NT2/D1 (cell line): ENCODE measurements at regions not wholly inside any gene's neighbourhood (a gene's known extent, or its start where the extent isn't known, plus 50 kb on each side); places are given as distances from the start of the nearest gene placed in this dataset.

ENCODE experiments used
- DNase-seq: peaks from one replicate; pipeline ENCODE4 v3.0.0-alpha.2; 2011; ENCODE audit warnings: low read depth, low spot score
- H3K27me3 ChIP-seq: 2 replicates; pipeline ENCODE4 v1.6.0; 2011; ENCODE audit warnings: mild to moderate bottlenecking; ENCODE audit not compliant: insufficient read length, insufficient read depth
- H3K36me3 ChIP-seq: 2 replicates; pipeline ENCODE4 v1.6.1; 2011; ENCODE audit warnings: mild to moderate bottlenecking, low read length, mixed read lengths; ENCODE audit not compliant: insufficient read depth, insufficient read length
- H3K4me1 ChIP-seq: 2 replicates; pipeline ENCODE4 v1.5.1; 2011; ENCODE audit not compliant: insufficient read depth, insufficient read length
- H3K4me3 ChIP-seq: 2 replicates; pipeline ENCODE4 v1.5.1; 2011; ENCODE audit warnings: low read depth; ENCODE audit not compliant: insufficient read length
- H3K9ac ChIP-seq: 2 replicates; pipeline ENCODE4 v1.6.0; 2011; ENCODE audit warnings: low read depth; ENCODE audit not compliant: insufficient read length
- H3K9me3 ChIP-seq: 2 replicates; pipeline ENCODE4 v1.5.1; 2011; ENCODE audit warnings: mild to moderate bottlenecking, low read length; ENCODE audit not compliant: insufficient read depth
- SUZ12 ChIP-seq: IDR thresholded peaks from 2 replicates; pipeline ENCODE4 v1.6.1; 2011; ENCODE audit not compliant: insufficient read length, insufficient read depth; ENCODE audit errors: extremely low read depth
- YY1 ChIP-seq: IDR thresholded peaks from 2 replicates; pipeline ENCODE4 v1.6.1; 2011; ENCODE audit not compliant: insufficient read length, insufficient read depth
- ZNF274 ChIP-seq: IDR thresholded peaks from 2 replicates; pipeline ENCODE4 v1.6.1; 2011; ENCODE audit warnings: mild to moderate bottlenecking, low read depth, low read length

- Histone ChIP-seq H3K4me1 (no peaks in the 10 kb centered on the region), H3K36me3 (no peaks in the 10 kb centered on the region), H3K9ac (no peak overlapping the region), H3K27me3 (no peaks in the 10 kb centered on the region), H3K9me3 (no peaks in the 10 kb centered on the region), H3K4me3 (no peak overlapping the region)
- no peak for DNase-seq
- TF ChIP-seq SUZ12 = no peak
Observed at GRCh38 chr7:16061630-16062029, 359.7 kb downstream of the CRPPA start.

GRCh38 chr7:16061011-16061410 is 360.3 kb downstream of the CRPPA start:
- TF ChIP-seq ZNF274 (no peak), YY1 (no peak), SUZ12 (no peak)

GRCh38 chr7:16060502-16060901 is 360.8 kb downstream of the CRPPA start:
- TF ChIP-seq SUZ12 (no peak), YY1 (no peak), ZNF274 (no peak)
- no peak for DNase-seq

More at GRCh38 chr7:16061011-16061410, 360.3 kb downstream of the CRPPA start:
- Histone ChIP-seq H3K9ac (no peak overlapping the region), H3K27me3 (no peaks in the 10 kb centered on the region), H3K4me3 (no peak overlapping the region), H3K36me3 (no peaks in the 10 kb centered on the region), H3K4me1 (no peaks in the 10 kb centered on the region), H3K9me3 (no peaks in the 10 kb centered on the region)
- DNase-seq = no peak

GRCh38 chr7:16055263-16055976 is 365.9 kb downstream of the CRPPA start:
- Histone ChIP-seq H3K4me1 (no peaks in the 10 kb centered on the region), H3K36me3 (no peaks in the 10 kb centered on the region), H3K9ac (no peak overlapping the region), H3K4me3 (no peak overlapping the region), H3K27me3 (no peaks in the 10 kb centered on the region), H3K9me3 (no peaks in the 10 kb centered on the region)
- TF ChIP-seq SUZ12 = no peak
- TF ChIP-seq ZNF274 = no peak
- no peak for TF ChIP-seq YY1
- DNase-seq = no peak

More at GRCh38 chr7:16060502-16060901, 360.8 kb downstream of the CRPPA start:
- Histone ChIP-seq H3K36me3 (no peaks in the 10 kb centered on the region), H3K27me3 (no peaks in the 10 kb centered on the region), H3K9ac (no peak overlapping the region), H3K4me3 (no peak overlapping the region), H3K9me3 (no peaks in the 10 kb centered on the region), H3K4me1 (no peaks in the 10 kb centered on the region)

- H3K36me3 ChIP-seq = no peaks in the 10 kb centered on the region
Observed at GRCh38 chr7:16051561-16052255, 365.2 kb upstream of the MEOX2 start.

GRCh38 chr7:16046041-16046440 is 359.6 kb upstream of the MEOX2 start:
- Histone ChIP-seq H3K27me3 (no peaks in the 10 kb centered on the region), H3K9ac (no peak overlapping the region), H3K9me3 (no peaks in the 10 kb centered on the region), H3K4me3 (no peak overlapping the region), H3K36me3 (no peaks in the 10 kb centered on the region), H3K4me1 (no peaks in the 10 kb centered on the region)
- TF ChIP-seq ZNF274 = no peak
- TF ChIP-seq SUZ12 = no peak
- no peak for TF ChIP-seq YY1
- no peak for DNase-seq

More at GRCh38 chr7:16051561-16052255, 365.2 kb upstream of the MEOX2 start:
- Histone ChIP-seq H3K9ac (no peak overlapping the region), H3K4me3 (no peak overlapping the region), H3K27me3 (no peaks in the 10 kb centered on the region), H3K4me1 (no peaks in the 10 kb centered on the region), H3K9me3 (no peaks in the 10 kb centered on the region)
- TF ChIP-seq ZNF274 (no peak), SUZ12 (no peak), YY1 (no peak)
- DNase-seq = no peak

- TF ChIP-seq ZNF274 (no peak), SUZ12 (no peak), YY1 (no peak)
- H3K27me3 ChIP-seq = no peaks in the 10 kb centered on the region
- no peaks in the 10 kb centered on the region for H3K9me3 ChIP-seq
- no peaks in the 10 kb centered on the region for H3K4me1 ChIP-seq
- H3K9ac ChIP-seq = no peak overlapping the region
- no peaks in the 10 kb centered on the region for H3K36me3 ChIP-seq
- no peak overlapping the region for H3K4me3 ChIP-seq
- DNase-seq = no peak
Observed at GRCh38 chr7:16045296-16045695, 358.8 kb upstream of the MEOX2 start.
